Fibroblast of skin of back (primary cell): ENCODE measurements at regions not wholly inside any gene's neighbourhood (a gene's known extent, or its start where the extent isn't known, plus 50 kb on each side); places are given as distances from the start of the nearest gene placed in this dataset.

Experiments used
- DNase-seq: peaks from one replicate; pipeline ENCODE4 v3.0.0-alpha.2; 2013

- no peak for DNase-seq
Observed at GRCh38 chr10:121661451-121661851, 63.2 kb upstream of the FGFR2 start.

DNA sequence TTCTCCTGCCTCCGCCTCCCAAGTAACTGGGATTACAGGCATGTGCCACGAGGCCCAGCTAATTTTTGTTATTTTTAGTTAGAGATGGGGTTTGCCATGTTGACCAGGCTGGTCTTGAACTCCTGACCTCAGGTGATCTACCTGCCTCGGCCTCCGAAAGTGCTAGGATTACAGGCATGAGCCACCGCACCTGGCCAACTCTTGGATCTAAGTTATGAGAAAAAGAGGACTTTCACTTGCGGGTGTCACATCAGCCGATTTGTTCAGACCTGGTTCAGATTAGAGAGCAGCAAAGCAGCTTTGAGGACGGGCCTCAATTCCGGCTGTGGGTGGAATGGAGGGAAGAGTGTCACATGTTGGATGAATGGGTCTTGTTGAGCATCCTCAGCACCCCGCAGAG is 61.0 kb upstream of the FGFR2 start:
- no peak for DNase-seq

- no peak for DNase-seq
Observed at GRCh38 chr10:121658611-121659010, 60.4 kb upstream of the FGFR2 start.

DNA sequence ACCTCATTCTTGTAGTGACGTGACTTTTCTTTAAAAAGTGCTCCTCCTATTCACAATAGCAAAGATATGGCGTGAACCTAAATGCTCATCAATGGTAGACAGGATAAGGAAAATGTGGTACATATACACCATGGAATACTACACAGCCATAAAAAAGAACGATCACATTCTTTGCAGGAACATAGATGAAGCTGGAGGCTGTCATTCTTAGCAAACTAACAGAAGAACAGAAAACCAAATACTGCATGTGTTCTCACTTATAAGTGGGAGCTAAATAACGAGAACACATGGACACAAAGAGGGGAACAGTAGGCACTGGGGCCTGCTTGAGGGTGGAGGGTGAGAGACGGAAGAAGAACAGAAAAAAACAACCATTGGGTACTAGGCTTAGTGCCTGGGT is 59.9 kb upstream of the FGFR2 start:
- DNase-seq, result no peak

DNA sequence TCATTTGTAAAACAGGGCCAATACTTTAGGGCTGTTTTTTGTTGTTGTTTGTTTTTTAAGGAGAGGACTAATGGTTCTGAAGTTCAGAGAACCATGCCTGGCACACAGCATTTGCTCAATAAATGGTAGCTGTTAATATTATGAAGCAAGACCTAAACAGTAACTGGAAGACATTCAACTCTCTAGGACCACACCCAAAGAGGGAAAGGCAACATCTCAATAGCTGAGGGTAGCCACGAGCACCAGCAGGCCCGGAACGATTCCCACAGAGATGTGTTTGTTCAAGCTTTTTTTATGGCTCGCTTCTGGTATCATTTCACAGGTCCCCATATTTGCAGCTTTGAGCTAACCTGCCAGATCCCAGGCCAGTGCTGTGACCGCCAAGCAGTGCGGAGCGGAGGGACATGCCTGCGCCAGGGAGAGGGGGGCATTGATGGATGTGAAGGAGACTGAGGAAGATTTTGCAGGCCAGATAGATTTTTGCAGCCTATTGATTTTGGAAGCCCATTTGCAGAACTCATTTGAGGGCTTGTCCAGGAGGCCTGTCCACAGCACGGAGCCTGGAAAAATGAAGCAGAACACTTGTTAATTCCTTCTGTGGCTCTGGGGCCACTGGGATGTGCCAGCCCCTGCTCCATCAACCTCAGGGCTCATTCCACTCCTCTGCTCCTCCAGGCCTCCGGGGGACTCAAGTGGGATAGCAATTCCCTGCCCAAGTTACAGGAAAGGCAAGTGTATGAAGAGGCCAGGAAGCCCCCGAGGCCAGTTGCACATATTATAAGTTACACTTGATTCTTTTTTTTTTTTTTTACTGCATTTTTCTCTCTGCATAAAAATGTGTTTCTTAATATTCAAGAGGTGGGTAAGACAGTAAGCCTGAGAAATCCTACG is 57.3 kb upstream of the FGFR2 start:
- DNase-seq, result no peak

GRCh38 chr10:121654021-121654545 is 55.8 kb upstream of the FGFR2 start:
- no peak for DNase-seq

DNA sequence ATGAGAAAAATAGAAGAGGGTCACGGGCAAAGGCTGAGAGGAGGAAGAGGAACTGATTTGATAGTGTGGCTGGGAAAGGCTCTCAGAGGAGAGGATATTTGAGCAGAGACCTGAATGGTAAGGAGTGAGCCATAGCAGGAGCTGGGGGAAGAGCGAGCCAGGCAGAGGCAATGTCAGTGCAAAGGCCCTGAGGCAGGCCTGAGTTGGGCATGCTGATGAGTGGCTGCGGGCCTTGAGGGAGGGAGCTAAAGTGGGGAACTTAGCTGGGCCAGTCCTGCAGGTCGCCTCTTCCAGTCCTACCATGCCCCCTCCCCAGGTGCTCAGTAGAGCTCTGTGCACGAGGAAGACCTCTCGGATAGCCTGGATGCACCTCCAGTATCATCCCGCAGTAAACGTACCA is 55.4 kb upstream of the FGFR2 start:
- DNase-seq, result no peak

DNA sequence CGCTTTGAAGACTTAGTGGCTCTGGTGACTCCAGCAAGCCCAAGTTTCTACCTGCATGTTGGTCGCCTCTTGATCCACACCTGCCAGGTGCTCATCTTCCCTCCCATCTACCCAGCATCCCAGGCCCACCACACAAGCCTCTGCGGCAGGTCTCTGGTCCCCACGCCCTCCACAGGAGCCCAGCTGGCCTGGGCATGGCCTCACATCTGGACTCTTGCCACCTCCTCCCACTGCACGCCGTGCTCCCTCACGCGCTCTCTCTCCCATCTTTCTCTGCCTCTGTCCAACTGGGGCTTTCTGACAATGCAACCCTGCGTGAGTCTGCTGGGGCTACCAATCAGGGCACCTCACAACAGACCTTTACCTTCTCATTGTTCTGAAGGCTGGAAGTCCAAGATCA is 50.2 kb upstream of the FGFR2 start:
- DNase-seq, result no peak

DNA sequence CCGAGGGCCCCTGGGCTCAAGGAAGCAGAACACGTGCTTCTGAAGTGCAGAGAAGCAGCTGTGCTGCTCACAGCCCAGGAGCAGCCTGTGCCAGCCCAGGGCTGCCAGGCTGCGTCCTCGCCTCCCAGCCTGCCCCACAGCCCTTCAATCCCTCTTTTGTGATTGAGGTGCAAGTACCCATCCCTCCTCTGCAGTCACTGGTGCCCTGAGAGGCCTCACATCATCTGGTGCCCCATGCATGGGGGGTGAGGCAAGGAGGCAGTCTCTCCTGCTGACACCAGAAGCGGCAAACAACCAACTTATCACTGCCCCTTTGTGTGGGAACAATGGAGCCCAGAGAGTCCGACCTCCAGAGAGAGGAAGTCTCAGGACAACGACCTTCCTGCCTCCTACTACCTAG is 49.8 kb upstream of the FGFR2 start:
- no peak for DNase-seq
